ENCODE measurements at regions not wholly inside any gene's neighbourhood (a gene's known extent, or its start where the extent isn't known, plus 50 kb on each side); places are given as distances from the start of the nearest gene placed in this dataset.

DNA sequence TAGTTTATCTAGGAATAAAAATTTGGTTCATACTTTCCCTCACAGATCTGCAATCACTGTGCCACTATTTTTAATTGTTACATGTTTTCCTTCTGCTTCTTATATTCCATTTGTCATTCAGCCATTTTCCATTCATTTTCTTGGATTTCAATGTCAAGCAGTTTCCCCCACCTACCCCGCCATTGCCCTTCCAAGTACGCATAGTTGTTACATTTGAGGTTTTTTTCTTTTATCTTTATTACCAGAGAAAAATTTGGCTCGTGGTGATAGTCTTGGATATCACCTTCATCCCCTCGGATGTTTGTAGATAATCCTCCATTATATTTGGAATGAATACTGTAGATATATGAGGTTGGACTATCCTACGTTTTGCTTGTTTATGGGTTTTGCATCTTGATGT lies 159.7 kb downstream of the CRPPA start:
- no peak for TF ChIP-seq EP300 (IDR thresholded peaks at IDR 0.05)
- TF ChIP-seq, protein P1, sequence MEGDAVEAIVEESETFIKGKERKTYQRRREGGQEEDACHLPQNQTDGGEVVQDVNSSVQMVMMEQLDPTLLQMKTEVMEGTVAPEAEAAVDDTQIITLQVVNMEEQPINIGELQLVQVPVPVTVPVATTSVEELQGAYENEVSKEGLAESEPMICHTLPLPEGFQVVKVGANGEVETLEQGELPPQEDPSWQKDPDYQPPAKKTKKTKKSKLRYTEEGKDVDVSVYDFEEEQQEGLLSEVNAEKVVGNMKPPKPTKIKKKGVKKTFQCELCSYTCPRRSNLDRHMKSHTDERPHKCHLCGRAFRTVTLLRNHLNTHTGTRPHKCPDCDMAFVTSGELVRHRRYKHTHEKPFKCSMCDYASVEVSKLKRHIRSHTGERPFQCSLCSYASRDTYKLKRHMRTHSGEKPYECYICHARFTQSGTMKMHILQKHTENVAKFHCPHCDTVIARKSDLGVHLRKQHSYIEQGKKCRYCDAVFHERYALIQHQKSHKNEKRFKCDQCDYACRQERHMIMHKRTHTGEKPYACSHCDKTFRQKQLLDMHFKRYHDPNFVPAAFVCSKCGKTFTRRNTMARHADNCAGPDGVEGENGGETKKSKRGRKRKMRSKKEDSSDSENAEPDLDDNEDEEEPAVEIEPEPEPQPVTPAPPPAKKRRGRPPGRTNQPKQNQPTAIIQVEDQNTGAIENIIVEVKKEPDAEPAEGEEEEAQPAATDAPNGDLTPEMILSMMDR (IDR thresholded peaks at IDR 0.05): no peak

Data from tibial nerve (tissue), 4 donors.